IPS-18a (cell line): ENCODE measurements at regions not wholly inside any gene's neighbourhood (a gene's known extent, or its start where the extent isn't known, plus 50 kb on each side); places are given as distances from the start of the nearest gene placed in this dataset.
A peak's percentile ranks its signal among the peaks of the same experiment; 100 is the strongest.

Source experiments
- H3K27ac ChIP-seq: one replicate; pipeline ENCODE4 v1.5.1; 2013; ENCODE audit warnings: low read length
- H3K27me3 ChIP-seq: one replicate; pipeline ENCODE4 v1.6.1; 2013; ENCODE audit warnings: mild to moderate bottlenecking, low read length; ENCODE audit not compliant: control insufficient read depth, insufficient read depth
- H3K36me3 ChIP-seq: one replicate; pipeline ENCODE4 v1.6.1; 2013; ENCODE audit warnings: low read depth, low read length; ENCODE audit not compliant: control insufficient read depth
- H3K4me1 ChIP-seq: one replicate; pipeline ENCODE4 v1.6.1; 2013; ENCODE audit warnings: low read depth, low read length; ENCODE audit not compliant: control insufficient read depth
- H3K4me3 ChIP-seq: one replicate; pipeline ENCODE4 v1.5.1; 2013; ENCODE audit warnings: low read length
- H3K9ac ChIP-seq: one replicate; pipeline ENCODE4 v1.6.1; 2013; ENCODE audit warnings: mild to moderate bottlenecking, low read length, moderate library complexity
- H3K9me3 ChIP-seq: one replicate; pipeline ENCODE4 v1.6.1; 2013; ENCODE audit warnings: low read depth, low read length; ENCODE audit not compliant: control insufficient read depth

DNA sequence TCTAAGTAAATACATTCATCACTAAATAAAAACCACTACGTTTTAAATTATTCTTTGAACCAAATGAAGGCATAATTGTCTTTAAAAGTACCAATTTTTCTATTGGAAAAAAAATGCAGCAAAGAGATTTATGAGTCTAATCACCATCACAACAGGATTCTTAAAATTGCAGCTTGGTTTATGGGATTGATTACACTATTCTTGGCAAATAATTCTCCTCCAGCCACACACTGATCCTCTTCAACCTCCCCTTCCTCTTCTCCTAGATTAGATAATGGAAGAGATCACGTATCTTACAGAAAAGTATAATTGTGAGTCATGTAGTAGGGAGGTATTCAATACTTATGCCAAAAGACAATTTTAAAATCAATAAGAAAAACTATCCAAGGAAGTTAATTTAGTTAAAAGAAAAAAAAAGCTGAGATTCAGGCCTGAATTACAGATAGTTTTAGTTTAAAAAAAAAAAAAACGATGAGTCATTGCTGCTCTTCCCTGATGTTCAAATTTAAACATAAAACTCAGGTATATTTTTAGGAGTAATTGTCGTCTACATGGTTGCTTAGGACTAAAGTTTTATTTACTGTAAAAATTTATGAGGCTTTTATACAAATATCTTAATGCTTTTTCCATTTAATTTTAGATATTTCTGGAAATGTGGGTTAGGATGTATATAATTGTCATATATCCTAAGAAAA is 133.7 kb upstream of the CDK1 start:
- Histone ChIP-seq H3K4me3 (no peak overlapping the region), H3K27me3 (no peaks in the 10 kb centered on the region), H3K27ac (no peak overlapping the region), H3K36me3 (no peaks in the 10 kb centered on the region), H3K9me3 (no peaks in the 10 kb centered on the region), H3K9ac (no peak overlapping the region), H3K4me1 (peaks cover 7% of the 10 kb centered on the region)

DNA sequence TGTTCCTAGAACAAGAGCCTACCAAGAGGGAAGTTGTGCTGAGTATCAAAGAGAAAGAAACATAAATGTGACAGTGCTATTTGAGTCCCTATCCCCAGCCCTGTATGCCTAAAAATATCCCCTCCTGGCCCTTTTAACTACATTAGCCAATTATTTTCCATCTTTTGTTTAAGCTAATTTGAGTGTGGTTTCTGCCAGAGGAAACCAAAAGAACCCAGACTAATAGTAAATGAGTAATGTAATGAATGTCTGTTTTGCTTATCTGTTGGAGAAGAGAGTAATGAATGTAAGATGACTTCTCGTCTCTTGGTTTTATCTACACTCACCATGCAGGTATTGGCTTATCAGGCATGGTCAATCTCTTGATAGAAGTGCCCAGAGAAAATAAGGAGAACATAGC is 134.4 kb upstream of the CDK1 start:
- Histone ChIP-seq H3K4me3 (no peak overlapping the region), H3K4me1 (peaks cover under 1% of the 10 kb centered on the region), H3K9ac (no peak overlapping the region), H3K27me3 (no peaks in the 10 kb centered on the region), H3K36me3 (no peaks in the 10 kb centered on the region), H3K9me3 (no peaks in the 10 kb centered on the region), H3K27ac (no peak overlapping the region)

DNA sequence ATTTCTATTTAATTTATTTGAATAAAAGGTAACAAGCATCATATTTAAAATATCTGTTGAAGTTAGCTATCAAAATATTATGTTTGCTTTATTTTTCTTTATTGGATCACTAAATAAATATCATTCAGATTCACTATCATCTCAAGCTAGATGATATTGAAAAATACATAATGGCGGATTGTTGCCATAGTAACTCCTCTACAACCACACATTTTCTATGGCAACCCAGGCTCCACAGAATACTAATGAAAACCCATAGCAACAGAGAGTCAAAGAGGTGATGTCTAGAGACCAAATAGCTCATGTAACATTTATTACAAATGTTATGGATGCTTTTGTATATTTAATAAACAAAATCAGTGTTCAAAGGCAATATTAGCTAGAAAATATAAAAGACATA is 148.9 kb upstream of the CDK1 start:
- Histone ChIP-seq H3K9me3 (no peaks in the 10 kb centered on the region), H3K9ac (peak overlapping the region; percentile 8), H3K4me3 (no peak overlapping the region), H3K36me3 (no peaks in the 10 kb centered on the region), H3K4me1 (peaks cover 5% of the 10 kb centered on the region), H3K27me3 (no peaks in the 10 kb centered on the region), H3K27ac (peak overlapping the region; percentile 4)

DNA sequence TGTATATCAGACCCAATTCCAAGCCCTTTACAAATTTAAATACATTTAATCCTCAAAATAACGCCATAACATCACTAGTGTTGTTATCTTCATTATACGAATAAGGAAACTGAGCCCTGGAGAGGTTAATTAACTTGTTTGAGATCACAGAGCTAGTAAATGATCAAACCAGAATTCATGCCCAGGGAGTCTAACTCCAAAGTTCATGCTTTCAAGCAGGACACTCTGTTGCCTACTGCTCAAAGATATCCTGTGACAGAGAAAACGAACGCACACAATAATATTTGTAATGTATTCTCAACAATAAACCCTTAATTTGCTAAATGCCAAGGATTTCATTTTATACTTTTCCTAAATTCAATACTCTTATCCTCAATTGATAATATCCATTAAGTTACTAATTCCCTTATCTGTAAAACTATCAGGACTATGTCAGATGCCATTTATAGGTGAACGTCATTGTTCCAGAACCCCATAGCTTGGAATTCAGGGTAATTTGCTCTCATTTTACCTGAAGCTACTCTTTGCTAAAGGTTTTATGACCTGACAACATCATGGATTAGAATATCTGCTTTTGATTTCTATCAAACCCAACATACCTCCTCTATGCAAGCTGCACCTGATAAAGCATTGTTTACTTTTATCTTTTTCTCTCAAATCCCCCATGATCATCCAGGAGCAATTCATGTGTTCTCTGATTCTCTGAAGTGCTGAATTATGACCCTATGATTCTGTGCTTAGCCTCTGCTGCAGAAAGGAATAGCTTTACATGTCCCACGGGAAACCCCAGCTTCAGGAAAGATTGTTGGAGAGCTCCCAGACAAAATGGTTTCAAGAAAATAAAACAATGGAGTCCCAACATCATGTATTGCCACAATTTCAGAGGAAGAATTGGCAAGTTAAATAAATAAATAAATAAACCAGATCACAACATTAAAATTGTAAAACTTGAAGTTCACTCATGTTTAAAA is 150.2 kb upstream of the CDK1 start:
- Histone ChIP-seq H3K27me3 (no peaks in the 10 kb centered on the region), H3K4me3 (no peak overlapping the region), H3K27ac (no peak overlapping the region), H3K9ac (no peak overlapping the region), H3K9me3 (no peaks in the 10 kb centered on the region), H3K36me3 (no peaks in the 10 kb centered on the region), H3K4me1 (peaks cover 5% of the 10 kb centered on the region)

DNA sequence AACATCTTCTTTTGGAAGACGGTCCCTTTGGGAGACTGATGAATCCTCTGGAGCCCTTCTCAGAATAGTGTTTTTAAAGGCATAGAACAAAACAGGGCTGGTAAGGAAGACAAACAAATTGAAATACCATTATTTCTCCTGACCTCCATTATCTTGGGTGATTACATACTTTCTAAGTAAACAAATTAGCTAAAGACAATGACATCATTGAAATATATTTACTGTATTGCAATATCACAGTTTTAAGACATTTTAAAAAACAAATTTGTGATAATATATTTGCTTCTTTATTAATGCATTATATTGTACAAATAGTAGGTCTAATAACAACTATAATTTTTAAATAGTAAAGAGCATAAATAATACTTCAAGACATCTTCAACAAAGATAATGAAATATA is 152.2 kb upstream of the CDK1 start:
- Histone ChIP-seq H3K27me3 (no peaks in the 10 kb centered on the region), H3K27ac (no peak overlapping the region), H3K36me3 (no peaks in the 10 kb centered on the region), H3K4me1 (peaks cover 5% of the 10 kb centered on the region), H3K9me3 (no peaks in the 10 kb centered on the region), H3K9ac (no peak overlapping the region), H3K4me3 (no peak overlapping the region)

DNA sequence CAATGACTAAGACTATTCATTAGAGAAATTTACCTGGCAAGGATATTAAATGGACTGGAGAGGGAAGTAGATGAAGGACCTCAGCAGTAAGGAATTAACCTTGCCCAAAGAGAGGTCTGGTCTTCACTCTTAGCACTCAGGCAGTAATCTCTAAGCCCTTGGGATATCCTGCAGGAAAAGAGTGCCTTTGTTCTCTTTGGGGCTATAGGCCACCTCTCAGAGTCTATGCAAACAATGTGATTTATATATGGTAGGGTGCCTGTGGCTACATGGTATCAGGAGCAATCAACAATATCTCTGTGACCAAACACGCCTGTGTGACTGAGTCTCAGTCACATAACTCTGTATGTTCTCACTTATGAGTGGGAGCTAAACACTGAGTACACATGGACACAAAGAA is 154.7 kb upstream of the CDK1 start:
- no peaks in the 10 kb centered on the region for H3K4me1 ChIP-seq
- no peak overlapping the region for H3K4me3 ChIP-seq
- H3K9ac ChIP-seq, result no peak overlapping the region
- no peaks in the 10 kb centered on the region for H3K9me3 ChIP-seq
- H3K36me3 ChIP-seq, result no peaks in the 10 kb centered on the region
- H3K27ac ChIP-seq, result no peak overlapping the region
- H3K27me3 ChIP-seq, result no peaks in the 10 kb centered on the region

DNA sequence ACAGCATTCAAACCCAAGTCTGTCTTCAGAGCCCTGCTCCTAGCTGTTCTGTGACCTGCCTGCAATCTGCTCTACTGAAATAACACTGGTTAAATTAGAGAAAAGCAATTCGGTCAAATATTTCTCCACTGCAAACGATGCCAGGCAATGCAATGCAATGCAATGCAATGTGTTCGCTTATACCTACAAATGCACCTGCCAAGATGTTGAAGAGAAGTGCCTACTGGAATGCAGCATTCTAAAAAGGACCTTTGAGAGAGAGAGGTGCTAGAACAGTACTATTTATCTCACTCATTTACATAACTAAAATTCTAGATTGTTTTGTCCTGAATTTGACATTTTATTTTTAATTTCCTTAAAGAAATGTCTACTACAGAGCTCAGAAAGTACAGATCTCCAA is 157.3 kb upstream of the CDK1 start:
- Histone ChIP-seq H3K9ac (no peak overlapping the region), H3K27ac (no peak overlapping the region), H3K9me3 (no peaks in the 10 kb centered on the region), H3K27me3 (no peaks in the 10 kb centered on the region), H3K4me3 (no peak overlapping the region), H3K4me1 (no peaks in the 10 kb centered on the region), H3K36me3 (no peaks in the 10 kb centered on the region)

DNA sequence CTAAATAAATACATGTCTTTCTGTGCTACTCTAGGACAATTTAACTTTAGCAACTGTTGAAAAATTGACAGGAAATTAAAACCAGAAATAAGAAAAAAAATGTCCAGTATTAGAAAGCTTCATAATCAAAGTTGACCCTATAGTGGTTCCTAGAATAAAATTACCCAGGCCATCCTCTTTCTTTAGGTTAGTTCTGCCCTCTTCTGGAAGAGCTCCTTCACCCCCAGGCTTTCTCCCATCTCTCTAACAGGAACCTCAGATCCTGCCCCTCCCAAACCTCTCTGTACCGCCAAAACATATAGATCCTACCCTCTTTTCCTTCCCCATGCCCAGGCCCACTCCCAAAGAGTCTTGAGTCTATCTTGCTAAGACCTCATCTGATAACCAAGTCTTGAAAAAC is 159.4 kb upstream of the CDK1 start:
- H3K27ac ChIP-seq, result no peak overlapping the region

DNA sequence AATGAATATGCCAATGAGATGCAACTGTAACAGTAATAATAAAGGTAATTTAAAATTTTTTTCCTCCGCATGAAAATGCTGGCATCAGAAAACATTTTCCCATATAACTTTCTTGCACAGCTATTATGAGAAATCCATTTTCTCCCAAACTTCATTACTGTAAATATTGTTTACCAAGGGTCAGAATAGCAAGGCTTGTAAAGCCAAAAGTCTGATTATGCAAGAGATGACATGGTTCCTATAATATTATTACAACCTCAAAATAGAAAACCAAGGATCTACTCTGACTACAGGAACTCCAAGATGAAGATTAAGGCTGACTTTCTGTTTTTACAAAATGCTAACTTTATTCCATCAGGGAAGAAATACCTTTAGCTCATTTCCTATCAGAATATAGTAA is 162.7 kb upstream of the CDK1 start:
- no peak overlapping the region for H3K27ac ChIP-seq
- no peaks in the 10 kb centered on the region for H3K4me1 ChIP-seq

More for the DNA sequence above, 159.4 kb upstream of the CDK1 start:
- Histone ChIP-seq H3K9ac (no peak overlapping the region), H3K9me3 (no peaks in the 10 kb centered on the region), H3K4me3 (no peak overlapping the region), H3K36me3 (no peaks in the 10 kb centered on the region), H3K4me1 (no peaks in the 10 kb centered on the region), H3K27me3 (no peaks in the 10 kb centered on the region)

DNA sequence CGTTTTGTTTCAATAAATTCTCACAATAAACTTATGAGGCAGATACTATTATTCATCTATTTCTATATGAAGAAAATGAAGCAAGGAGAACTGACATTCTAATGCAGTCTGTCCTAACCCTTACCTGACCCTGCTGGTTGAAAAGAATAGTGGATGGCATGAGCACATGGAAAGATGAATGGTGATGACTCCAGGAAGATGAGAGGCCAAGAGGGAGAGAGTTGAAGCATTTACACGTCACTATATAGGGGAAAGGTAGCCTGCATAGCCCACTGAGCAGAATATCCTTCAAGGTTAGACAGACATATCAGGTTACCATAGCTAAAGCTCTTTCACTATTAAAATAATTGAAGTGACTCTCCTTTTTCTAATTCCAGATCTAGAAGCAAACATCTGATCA is 163.9 kb upstream of the CDK1 start:
- no peak overlapping the region for H3K4me3 ChIP-seq
- H3K4me1 ChIP-seq, result no peaks in the 10 kb centered on the region
- no peak overlapping the region for H3K9ac ChIP-seq
- H3K9me3 ChIP-seq, result no peaks in the 10 kb centered on the region
- no peak overlapping the region for H3K27ac ChIP-seq
- H3K36me3 ChIP-seq, result no peaks in the 10 kb centered on the region
- H3K27me3 ChIP-seq, result no peaks in the 10 kb centered on the region

More for the DNA sequence above, 162.7 kb upstream of the CDK1 start:
- no peaks in the 10 kb centered on the region for H3K27me3 ChIP-seq
- no peaks in the 10 kb centered on the region for H3K36me3 ChIP-seq
- no peak overlapping the region for H3K4me3 ChIP-seq
- no peak overlapping the region for H3K9ac ChIP-seq
- no peaks in the 10 kb centered on the region for H3K9me3 ChIP-seq

DNA sequence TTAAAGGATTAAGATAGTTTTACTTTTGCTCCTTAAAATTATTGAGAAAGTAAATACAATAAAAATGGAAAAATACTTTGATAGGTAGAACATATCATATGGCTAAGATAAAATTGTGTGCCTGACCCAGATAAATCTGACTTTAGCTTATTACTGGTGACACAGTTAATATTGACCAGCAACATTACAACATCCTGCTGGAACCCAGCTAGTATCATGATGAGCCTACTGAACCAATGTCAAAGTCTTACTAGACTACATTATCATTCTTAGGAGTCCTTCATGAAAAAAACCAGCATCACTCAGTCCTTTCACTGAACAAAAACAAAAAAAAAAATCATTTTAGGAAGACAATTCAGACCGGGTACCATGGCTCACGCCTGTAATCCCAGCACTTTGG is 164.8 kb upstream of the CDK1 start:
- H3K9me3 ChIP-seq, result no peaks in the 10 kb centered on the region
- no peak overlapping the region for H3K27ac ChIP-seq
- H3K27me3 ChIP-seq, result no peaks in the 10 kb centered on the region
- no peak overlapping the region for H3K9ac ChIP-seq
- no peaks in the 10 kb centered on the region for H3K4me1 ChIP-seq
- H3K4me3 ChIP-seq, result no peak overlapping the region
- no peaks in the 10 kb centered on the region for H3K36me3 ChIP-seq
